Endothelial cell (in vitro differentiated cells): ENCODE measurements at regions not wholly inside any gene's neighbourhood (a gene's known extent, or its start where the extent isn't known, plus 50 kb on each side); places are given as distances from the start of the nearest gene placed in this dataset.

Source experiments
- DNase-seq: peaks from one replicate; pipeline ENCODE4 v3.0.0; 2021; ENCODE audit warnings: low spot score
- H3K27ac Mint-ChIP-seq: one replicate; pipeline ENCODE4 v1.8.0; 2021; ENCODE audit warnings: mixed read lengths, inconsistent platforms; ENCODE audit not compliant: unreplicated experiment
- H3K27me3 Mint-ChIP-seq: one replicate; pipeline ENCODE4 v1.8.0; 2021; ENCODE audit warnings: mild to moderate bottlenecking, moderate library complexity, mixed read lengths, inconsistent platforms; ENCODE audit not compliant: unreplicated experiment
- H3K36me3 Mint-ChIP-seq: one replicate; pipeline ENCODE4 v1.8.0; 2021; ENCODE audit warnings: mild to moderate bottlenecking, low read depth, mixed read lengths, inconsistent platforms; ENCODE audit not compliant: unreplicated experiment
- H3K4me1 Mint-ChIP-seq: one replicate; pipeline ENCODE4 v1.8.0; 2021; ENCODE audit warnings: mild to moderate bottlenecking, mixed read lengths, inconsistent platforms; ENCODE audit not compliant: unreplicated experiment
- H3K4me3 Mint-ChIP-seq: one replicate; pipeline ENCODE4 v1.8.0; 2021; ENCODE audit warnings: mild to moderate bottlenecking, mixed read lengths, inconsistent platforms; ENCODE audit not compliant: unreplicated experiment
- H3K9me3 Mint-ChIP-seq: one replicate; pipeline ENCODE4 v1.8.0; 2021; ENCODE audit warnings: mixed read lengths, inconsistent platforms; ENCODE audit not compliant: unreplicated experiment
- CTCF ChIP-seq: fragments of 200-600 bp; sonication (generic); IDR thresholded peaks from one replicate; pipeline ENCODE4 v1.5.0; 2021; ENCODE audit warnings: antibody characterized with exemption; ENCODE audit not compliant: unreplicated experiment

GRCh38 chr6:100271202-100271601 is 193.5 kb downstream of the SIM1 start:
- TF ChIP-seq CTCF, result no peak
- H3K4me1 Mint-ChIP-seq, result peaks cover 7% of the 10 kb centered on the region
- no peaks in the 10 kb centered on the region for H3K9me3 Mint-ChIP-seq
- H3K27me3 Mint-ChIP-seq, result no peaks in the 10 kb centered on the region
- no peaks in the 10 kb centered on the region for H3K36me3 Mint-ChIP-seq
- no peak overlapping the region for H3K27ac Mint-ChIP-seq
- H3K4me3 Mint-ChIP-seq, result no peak overlapping the region
- DNase-seq, result no peak

GRCh38 chr6:100269189-100269588 is 195.5 kb downstream of the SIM1 start:
- no peak for DNase-seq
- Mint-ChIP-seq H3K4me1 (peaks cover 8% of the 10 kb centered on the region), H3K36me3 (no peaks in the 10 kb centered on the region), H3K4me3 (no peak overlapping the region), H3K27ac (no peak overlapping the region), H3K9me3 (no peaks in the 10 kb centered on the region), H3K27me3 (no peaks in the 10 kb centered on the region)
- TF ChIP-seq CTCF, result no peak

GRCh38 chr6:100268326-100268725 is 196.4 kb downstream of the SIM1 start:
- Mint-ChIP-seq H3K4me3 (no peak overlapping the region), H3K27ac (no peak overlapping the region), H3K36me3 (no peaks in the 10 kb centered on the region), H3K9me3 (no peaks in the 10 kb centered on the region), H3K4me1 (peaks cover 15% of the 10 kb centered on the region), H3K27me3 (no peaks in the 10 kb centered on the region)
- no peak for TF ChIP-seq CTCF
- DNase-seq, result no peak

- Mint-ChIP-seq H3K9me3 (no peaks in the 10 kb centered on the region), H3K4me1 (peaks cover 19% of the 10 kb centered on the region), H3K4me3 (no peak overlapping the region), H3K27ac (no peak overlapping the region), H3K36me3 (no peaks in the 10 kb centered on the region), H3K27me3 (no peaks in the 10 kb centered on the region)
- TF ChIP-seq CTCF, result no peak
- DNase-seq, result no peak
These were observed 197.0 kb downstream of the SIM1 start for GRCh38 chr6:100267721-100268123.

GRCh38 chr6:100266494-100267401 is 198.0 kb downstream of the SIM1 start:
- peaks cover 21% of the 10 kb centered on the region for H3K4me1 Mint-ChIP-seq
- no peaks in the 10 kb centered on the region for H3K9me3 Mint-ChIP-seq
- no peaks in the 10 kb centered on the region for H3K36me3 Mint-ChIP-seq
- DNase-seq, result no peak
- no peak for TF ChIP-seq CTCF
- H3K27ac Mint-ChIP-seq, result no peak overlapping the region
- H3K4me3 Mint-ChIP-seq, result no peak overlapping the region
- no peaks in the 10 kb centered on the region for H3K27me3 Mint-ChIP-seq
